ENCODE measurements at regions not wholly inside any gene's neighbourhood (a gene's known extent, or its start where the extent isn't known, plus 50 kb on each side); places are given as distances from the start of the nearest gene placed in this dataset.

- Histone ChIP-seq H3K9ac (ENCODE audit: extremely low read depth, insufficient read length, low read length) (no peak overlapping the region), H4K8ac (replicated peaks; ENCODE audit: insufficient read length, low read depth, low read length) (no peak overlapping the region), H3K27ac (ENCODE audit: insufficient read length, low read depth, low read length) (no peak overlapping the region), H3K4me1 (ENCODE audit: insufficient read depth, low read length) (no peaks in the 10 kb centered on the region), H4K91ac (ENCODE audit: insufficient read length, low read depth, low read length) (no peak overlapping the region), H3K79me2 (ENCODE audit: insufficient read depth, low read length) (no peaks in the 10 kb centered on the region), H3K79me1 (ENCODE audit: insufficient read depth, low read depth, low read length, poor library complexity, severe bottlenecking) (no peaks in the 10 kb centered on the region), H2BK15ac (ENCODE audit: low read depth, low read length) (no peak overlapping the region), H3K23ac (ENCODE audit: insufficient read length, low read depth, low read length) (no peak overlapping the region), H2BK5ac (ENCODE audit: insufficient read length, low read length) (no peak overlapping the region), H3K56ac (ENCODE audit: insufficient read length, low read depth, low read length) (no peak overlapping the region), H3T11ph (ENCODE audit: low read length) (no peak overlapping the region), H4K20me1 (ENCODE audit: control insufficient read depth, insufficient read depth, insufficient read length) (no peaks in the 10 kb centered on the region), H2AFZ (ENCODE audit: low read length) (no peak overlapping the region), H2BK12ac (ENCODE audit: insufficient read length, low read depth, low read length) (no peak overlapping the region), H2BK120ac (ENCODE audit: low read depth, low read length, poor library complexity, severe bottlenecking) (no peak overlapping the region), H3K9me3 (ENCODE audit: control insufficient read depth, low read depth, low read length) (peaks cover 14% of the 10 kb centered on the region), H3K27me3 (ENCODE audit: insufficient read depth, low read length) (no peaks in the 10 kb centered on the region), H2BK20ac (ENCODE audit: low read depth, low read length, poor library complexity, severe bottlenecking) (no peak overlapping the region), H3K4me2 (ENCODE audit: insufficient read depth, insufficient read length, low read length) (no peak overlapping the region), H3K18ac (ENCODE audit: insufficient read length, low read depth, low read length) (no peak overlapping the region), H2AK5ac (ENCODE audit: insufficient read length, low read length) (no peak overlapping the region), H3K14ac (ENCODE audit: insufficient read depth, low read length) (no peak overlapping the region), H3K23me2 (ENCODE audit: insufficient read length, low read depth, low read length, poor library complexity, severe bottlenecking) (no peaks in the 10 kb centered on the region), H3K4ac (ENCODE audit: low read depth, low read length) (no peak overlapping the region), H4K5ac (ENCODE audit: insufficient read length, low read depth, low read length) (no peak overlapping the region)
- no CpG with 5 or more reads among the region's 1 CpG for WGBS (ENCODE audit: extremely low coverage, insufficient read length, low lambda C conversion rate)
- no peaks in the 10 kb centered on the region for H3K27me3 Mint-ChIP-seq (ENCODE audit: low read depth)
- no peak for TF ChIP-seq CTCF (conservative IDR thresholded peaks at IDR 0.05)
- peaks cover 22 to 29% of the 10 kb centered on the region in 2 experiments for H3K9me3 Mint-ChIP-seq
- H3K4me3 Mint-ChIP-seq: no peak overlapping the region
- DNase-seq: no peak
- no peaks in the 10 kb centered on the region for H3K4me1 Mint-ChIP-seq
- no peak overlapping the region for H3K27ac Mint-ChIP-seq
- peaks cover 4 to 28% (median 11%) of the 10 kb centered on the region in 3 experiments; a peak in 6 of 7 replicates for H3K36me3 Mint-ChIP-seq (ENCODE audit: insufficient read depth in 1 of 3, low read depth in 3 of 3)
These were observed 502.0 kb downstream of the EPHA4 start for GRCh38 chr2:221070106-221070505.
